ENCODE measurements at regions not wholly inside any gene's neighbourhood (a gene's known extent, or its start where the extent isn't known, plus 50 kb on each side); places are given as distances from the start of the nearest gene placed in this dataset.

DNA sequence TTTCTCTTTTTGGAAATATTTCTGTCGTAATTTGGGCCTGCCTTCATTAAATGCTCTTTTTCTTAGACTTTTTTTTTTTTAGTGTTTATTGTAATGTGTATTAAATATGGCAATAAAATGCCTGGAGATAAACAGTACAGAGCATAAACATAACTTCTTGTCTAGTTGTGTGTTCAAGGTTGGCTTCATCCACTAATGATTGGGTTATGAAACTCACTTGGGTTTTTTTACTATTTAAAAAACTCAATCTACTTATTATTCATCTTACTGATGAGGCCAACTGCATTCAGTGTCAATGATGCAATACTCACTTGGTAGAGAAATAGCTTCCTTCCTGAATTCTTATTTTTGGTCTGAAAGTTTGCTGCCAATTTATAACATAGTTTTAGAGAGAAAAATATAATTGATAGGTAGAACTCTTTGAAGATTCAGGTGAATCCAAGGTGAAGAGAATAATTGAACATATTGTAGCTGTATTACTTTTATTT, 144.2 kb upstream of the NABP1 start:
- TF ChIP-seq, protein P1, sequence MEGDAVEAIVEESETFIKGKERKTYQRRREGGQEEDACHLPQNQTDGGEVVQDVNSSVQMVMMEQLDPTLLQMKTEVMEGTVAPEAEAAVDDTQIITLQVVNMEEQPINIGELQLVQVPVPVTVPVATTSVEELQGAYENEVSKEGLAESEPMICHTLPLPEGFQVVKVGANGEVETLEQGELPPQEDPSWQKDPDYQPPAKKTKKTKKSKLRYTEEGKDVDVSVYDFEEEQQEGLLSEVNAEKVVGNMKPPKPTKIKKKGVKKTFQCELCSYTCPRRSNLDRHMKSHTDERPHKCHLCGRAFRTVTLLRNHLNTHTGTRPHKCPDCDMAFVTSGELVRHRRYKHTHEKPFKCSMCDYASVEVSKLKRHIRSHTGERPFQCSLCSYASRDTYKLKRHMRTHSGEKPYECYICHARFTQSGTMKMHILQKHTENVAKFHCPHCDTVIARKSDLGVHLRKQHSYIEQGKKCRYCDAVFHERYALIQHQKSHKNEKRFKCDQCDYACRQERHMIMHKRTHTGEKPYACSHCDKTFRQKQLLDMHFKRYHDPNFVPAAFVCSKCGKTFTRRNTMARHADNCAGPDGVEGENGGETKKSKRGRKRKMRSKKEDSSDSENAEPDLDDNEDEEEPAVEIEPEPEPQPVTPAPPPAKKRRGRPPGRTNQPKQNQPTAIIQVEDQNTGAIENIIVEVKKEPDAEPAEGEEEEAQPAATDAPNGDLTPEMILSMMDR (IDR thresholded peaks at IDR 0.05; ENCODE audit: low read length): no peak
- no peak for TF ChIP-seq EZH2 (IDR thresholded peaks at IDR 0.05; ENCODE audit: borderline replicate concordance, low read length)
